GM21360 (cell line): ENCODE measurements at regions not wholly inside any gene's neighbourhood (a gene's known extent, or its start where the extent isn't known, plus 50 kb on each side); places are given as distances from the start of the nearest gene placed in this dataset.
A peak's percentile ranks its signal among the peaks of the same experiment; 100 is the strongest.

Experiments used
- ATAC-seq: cut with Tn5 transposase; IDR thresholded peaks from one replicate; pipeline ENCODE4 v1.9.1; 2021; ENCODE audit warnings: mild to moderate bottlenecking, moderate library complexity; ENCODE audit not compliant: unreplicated experiment

DNA sequence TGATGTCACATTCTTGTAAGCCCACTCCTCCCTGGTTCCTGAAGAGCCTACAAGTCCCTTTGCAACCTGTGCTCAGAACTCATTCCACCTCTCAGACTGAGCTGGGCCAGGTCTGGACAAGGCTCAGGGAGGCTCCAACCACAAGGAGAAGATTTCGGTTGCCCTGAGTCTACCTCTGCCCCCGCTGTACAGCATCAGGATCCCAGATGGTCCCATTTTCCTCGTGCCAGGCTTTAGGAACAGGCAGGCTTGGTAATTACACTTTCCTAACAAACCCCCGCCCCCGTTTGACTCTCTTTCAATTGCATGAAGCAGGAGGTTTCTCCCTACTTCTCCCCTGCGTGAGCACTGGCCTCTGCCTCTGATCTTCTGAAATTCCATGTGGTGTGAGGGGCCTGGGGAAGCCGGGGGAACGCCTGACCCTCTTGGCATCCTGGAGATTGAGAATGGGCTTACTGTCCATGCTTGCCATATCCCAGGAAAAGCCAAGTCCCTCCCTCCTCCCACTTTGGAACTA is 86.9 kb upstream of the CTNNA1 start:
- ATAC-seq = no peak

DNA sequence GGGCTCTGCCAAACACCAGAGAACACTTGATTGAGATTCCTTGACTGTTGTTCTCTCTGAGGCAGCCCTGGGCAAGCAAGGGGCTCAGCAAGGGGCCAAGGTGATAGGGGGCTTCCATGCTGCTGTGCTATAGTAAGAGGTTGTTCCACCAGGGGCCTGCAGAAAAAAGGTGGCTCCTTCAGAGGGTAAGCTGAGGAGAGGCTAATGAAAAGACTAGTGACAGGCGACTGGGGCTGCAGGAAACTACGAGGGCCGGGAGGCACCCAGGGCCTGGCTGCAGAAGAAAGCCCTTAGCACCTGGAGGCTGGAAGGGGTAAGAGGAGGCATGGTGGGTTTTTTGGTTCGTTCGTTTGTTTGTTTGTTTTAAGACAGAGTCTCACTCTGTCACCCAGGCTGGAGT is 88.0 kb upstream of the CTNNA1 start:
- ATAC-seq = no peak

DNA sequence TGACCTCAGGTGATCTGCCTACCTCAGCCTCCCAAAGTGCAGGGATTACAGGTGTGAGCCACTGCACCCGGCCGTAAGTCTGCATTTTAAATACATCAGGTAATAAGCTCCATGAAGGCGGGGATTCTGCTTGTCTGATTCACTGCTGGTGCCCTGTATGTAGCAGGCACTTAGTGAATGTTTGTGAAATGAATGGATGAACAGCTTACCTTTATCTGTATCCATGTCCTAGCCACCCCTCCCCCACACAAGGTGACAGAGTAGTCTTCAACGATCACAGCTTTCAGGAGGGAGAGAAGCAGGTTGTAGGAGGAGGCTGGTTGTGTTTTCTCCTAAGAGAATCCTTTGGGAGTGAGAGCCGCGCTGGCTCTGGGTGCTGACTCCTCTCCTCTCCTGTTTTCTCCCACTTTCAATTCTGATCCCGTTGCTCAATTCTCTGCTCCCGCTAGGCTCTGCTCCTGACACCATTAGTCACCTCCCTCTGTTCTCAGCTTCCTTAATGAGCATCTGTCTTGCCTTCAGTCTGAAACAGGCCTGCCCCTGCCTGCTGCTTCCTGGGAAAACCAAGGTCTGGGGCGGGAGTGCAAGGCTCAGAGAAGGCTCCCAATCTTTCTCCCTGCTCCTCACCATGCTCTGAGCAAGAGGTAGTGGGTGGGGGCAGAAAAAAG is 88.8 kb upstream of the CTNNA1 start:
- ATAC-seq = no peak

DNA sequence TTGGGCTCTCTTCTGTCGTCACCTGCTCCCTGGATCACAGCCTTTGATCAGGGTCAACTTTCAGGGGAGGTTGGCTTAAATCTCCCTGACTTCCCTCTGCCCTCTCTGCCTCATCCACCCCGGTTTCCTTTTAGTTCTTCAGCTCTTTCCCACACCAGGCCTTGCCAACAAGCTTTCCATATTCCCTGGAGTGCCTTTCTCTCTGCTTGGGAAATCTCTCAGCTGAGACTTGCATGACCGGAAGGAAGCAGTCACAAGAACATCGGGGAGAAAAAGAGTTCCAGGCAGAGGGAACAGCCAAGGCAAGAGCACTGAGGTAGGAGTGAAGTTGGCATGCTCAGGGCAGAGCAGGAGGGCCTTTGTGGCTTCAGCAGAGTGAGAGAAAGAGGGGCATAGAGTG is 88.4 kb upstream of the HSPA9 start:
- no peak for ATAC-seq

DNA sequence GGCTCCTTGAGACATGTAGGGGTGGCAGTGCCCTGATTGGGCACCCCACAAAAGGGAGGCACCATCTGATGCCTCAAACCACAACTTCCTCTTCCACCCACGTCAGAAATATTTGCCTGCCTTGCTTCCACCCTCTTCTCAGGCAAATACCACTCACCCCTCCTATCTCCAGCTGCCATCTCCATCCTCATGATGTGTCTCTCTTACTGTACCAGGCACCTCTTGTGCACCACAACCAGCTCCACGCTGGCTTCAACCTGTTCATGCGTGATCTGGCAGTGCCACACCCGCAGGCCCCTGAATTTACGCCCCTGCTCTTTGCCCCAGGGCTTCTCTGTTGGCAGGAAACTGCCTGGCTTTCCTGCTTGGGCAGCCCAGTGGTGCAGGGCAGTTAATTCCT is 87.8 kb upstream of the HSPA9 start:
- ATAC-seq = no peak

DNA sequence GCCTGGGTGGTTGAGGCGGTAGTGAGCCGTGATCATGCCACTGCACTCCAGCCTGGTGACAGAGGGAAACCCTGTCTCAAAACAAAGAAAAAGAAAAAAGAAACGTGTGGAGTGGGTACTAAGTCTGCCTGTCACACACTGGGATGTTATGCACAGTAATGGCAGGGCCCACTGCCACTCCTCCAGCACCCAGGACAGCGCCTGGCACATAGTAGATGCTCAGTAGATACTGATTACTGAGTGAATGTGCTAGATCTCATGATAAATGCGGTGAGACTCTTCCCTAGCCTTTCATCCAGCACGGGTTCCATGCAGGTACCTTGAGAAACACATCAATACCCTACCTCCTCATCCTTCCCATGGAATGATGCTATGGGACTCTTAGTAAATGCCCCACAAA is 87.4 kb upstream of the HSPA9 start:
- no peak for ATAC-seq

DNA sequence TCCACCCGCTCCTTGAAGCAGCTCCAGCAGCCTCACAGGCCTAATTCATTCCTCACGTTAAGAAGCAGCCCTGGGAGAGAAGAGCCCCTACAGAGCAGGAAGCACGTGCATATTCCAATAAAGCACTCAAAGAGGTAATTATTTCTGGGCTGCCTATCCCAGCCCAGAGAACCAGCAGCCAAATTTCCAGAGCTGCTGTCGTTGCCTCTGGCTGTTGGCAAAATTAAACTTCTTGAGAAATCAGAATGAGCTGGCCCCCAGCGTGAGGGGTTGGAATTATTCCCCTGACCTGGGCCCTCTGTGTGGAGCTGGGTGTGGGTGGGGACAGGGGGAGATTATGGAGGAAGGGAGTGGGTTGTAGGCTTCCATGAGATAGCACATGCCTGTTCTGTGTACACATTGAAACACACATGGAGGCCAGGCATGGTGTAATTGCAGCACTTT is 86.8 kb upstream of the HSPA9 start:
- no peak for ATAC-seq

DNA sequence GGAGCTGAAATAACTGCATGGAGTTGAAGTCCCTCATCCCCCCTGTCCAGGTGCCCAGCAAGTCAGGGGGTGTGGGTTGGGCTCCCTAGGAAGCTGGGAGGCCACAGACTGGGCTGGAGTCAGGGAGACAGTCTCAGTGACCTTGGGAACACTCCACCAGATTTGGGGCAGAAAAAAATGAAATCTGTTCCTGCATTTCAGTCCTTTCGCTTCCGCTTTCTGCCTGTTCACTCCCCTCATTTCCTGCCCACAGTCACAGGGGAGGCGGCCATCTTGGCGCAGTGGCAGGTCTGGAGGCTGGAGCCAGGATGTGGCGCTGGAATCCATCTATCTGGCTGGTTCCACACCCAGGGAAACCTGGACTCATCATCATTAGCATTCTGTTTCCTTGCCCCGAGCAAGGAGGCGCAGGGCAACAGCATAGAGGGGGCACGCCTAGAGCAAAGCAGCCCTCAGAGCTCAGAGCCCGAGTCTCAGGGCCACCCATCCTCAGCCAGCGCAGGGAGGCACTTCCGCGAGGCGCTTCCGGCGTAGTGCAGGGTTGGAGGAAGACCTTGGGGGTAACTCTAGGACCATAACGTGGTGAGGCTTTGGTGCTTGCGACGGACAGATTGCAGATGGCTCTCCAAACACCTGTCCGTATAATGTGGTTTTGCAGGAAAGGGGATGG is 86.2 kb upstream of the HSPA9 start:
- no peak for ATAC-seq

DNA sequence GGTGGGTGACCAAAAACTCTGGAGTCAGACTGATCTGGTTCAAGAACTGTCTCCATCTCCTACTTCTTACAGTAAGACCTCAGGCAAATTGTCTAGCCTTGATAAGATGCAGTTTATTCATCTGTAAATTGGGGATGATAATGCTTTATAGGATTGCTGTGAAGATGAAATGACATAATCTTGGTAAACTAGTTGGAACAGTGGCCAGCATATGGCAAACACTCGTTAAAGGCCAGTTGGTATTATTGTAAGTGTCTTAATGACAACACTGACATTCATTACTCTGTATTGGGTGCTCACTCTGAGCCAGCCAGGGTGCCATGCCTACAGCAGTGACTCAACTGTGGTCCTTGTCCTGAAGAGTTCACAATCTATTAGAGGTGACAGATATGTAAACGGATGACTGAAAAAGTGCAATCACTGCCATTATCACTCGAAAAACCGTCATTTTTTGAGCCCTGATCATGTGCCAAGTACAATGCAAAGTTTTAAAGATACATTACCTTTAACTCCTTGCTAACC is 84.9 kb upstream of the HSPA9 start:
- ATAC-seq = no peak

DNA sequence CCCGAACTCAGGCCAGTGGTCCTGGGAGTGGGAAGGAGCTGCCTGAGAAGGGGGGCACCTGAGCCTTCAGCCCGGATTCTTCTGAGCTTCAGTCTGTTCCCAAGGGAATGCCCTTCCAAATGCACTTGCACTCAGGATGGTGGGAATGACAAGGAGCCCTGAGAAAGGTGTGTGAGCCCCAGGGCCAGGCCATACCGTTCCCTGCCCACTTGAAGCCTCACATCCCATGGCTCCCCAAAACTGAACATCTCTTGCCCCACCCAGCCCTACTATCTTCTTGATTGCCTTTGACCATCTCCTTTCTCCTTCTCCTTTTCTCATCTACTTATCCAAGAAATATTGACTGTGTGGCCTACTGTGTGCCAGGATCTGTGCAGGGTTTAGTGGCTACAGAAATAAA is 84.4 kb upstream of the HSPA9 start:
- no peak for ATAC-seq

DNA sequence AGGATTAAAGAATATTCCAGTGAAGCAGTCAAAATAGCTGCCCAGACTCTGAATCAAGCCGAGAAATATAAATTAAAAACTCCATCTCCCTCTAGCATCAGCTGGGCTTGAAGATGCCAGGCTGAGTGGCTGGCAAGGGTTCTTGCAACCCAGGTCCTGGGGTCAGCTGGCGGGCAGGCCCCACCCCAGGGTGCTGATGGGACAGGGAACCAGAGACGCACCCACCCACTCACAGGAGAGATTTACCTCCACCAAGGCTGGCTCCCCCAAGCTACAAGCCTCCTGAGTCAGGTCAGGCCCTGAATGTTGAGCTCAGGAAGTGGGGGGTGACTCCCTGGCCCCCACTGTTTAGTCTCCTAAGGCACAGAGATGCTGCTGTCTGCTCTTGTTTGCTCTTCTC is 83.9 kb upstream of the HSPA9 start:
- ATAC-seq = no peak

DNA sequence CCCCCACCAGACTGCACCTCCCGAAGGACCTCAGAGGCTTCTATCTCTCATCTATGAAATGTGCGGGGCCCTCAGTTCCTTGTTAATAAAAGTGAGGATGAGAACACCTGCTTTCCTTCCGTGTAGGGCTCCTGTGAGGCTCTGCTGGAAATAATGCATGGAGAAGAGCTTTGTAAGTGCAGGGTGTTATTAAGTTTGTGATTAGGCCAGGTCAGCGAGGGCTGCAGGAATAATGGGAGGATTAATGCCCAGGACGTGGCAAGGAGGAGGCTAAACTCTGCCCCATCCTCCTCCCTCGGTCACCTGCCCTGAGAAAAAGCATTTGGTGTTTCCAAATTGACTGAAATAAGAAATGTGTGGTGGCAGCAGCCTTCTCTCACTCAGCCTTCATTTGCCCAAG is 83.5 kb upstream of the HSPA9 start:
- ATAC-seq = no peak

DNA sequence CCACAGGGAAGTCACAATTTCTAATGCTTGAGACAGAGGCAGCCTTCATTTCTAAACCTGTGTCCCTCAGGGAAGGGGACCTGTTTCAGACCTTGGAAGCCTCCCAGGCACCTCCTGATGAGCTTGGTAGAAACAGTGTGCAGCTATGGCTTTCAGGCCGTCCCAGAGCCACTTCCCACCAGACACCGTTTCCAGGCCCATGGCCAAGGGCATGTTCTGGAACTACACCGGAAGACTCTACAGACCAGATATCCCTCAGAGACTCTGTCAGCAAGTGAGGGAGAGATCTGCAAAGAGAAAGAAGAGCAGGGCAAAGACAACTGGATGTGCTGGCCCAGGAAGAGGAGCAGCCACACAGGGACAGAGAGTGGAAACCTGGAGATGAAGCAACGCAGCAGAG is 82.2 kb upstream of the HSPA9 start:
- no peak for ATAC-seq

DNA sequence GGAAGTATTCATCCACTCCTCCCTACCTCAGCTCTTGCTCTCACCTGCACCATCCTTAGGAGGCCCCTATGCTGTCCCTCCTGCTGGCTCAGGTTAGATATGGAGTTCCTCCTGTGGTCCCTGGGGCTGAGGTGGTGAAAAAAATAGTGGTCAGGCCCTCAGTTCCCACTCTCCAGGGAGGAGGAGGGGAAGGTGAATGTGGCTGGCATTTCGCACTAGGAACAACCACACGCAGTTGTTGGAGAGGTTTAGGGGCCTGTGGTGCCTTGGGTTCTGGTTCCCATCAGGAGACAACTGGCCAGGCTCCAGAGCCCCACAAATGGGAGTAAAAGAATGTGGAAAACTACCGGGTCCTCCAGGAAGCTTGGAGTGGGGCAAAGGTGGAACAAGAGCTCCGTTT is 81.7 kb upstream of the HSPA9 start:
- ATAC-seq = no peak

DNA sequence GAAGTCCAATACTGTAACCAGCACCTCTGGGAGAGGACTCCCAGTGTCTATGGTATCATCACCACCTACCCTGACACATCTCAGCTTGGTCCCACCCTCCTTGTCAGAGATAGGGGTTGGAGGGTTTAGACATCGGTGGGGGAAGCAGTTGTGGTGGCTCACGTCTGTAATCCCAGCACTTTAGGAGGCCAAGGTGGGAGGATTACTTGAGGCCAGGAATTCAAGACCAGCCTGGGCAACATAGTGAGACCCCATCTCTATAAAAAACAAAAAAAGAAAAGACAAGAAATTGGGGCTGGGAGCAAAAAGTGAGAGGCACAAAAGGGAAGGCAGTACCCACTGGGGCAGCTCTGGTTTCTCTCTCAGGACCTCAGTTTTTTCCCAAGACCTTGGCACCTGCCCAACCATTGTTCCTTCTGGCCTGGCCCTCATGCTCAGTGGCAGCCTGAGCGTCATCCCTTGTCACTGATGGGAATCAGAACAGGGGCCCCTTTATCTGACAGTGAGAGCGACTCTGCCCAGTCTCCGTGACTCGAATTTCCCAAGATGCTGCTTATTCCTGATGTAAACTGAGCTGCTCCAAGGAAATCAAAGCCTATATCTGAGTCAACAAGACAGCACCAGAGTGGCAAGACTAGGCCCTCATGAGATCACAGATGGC is 80.5 kb upstream of the HSPA9 start:
- ATAC-seq = no peak

DNA sequence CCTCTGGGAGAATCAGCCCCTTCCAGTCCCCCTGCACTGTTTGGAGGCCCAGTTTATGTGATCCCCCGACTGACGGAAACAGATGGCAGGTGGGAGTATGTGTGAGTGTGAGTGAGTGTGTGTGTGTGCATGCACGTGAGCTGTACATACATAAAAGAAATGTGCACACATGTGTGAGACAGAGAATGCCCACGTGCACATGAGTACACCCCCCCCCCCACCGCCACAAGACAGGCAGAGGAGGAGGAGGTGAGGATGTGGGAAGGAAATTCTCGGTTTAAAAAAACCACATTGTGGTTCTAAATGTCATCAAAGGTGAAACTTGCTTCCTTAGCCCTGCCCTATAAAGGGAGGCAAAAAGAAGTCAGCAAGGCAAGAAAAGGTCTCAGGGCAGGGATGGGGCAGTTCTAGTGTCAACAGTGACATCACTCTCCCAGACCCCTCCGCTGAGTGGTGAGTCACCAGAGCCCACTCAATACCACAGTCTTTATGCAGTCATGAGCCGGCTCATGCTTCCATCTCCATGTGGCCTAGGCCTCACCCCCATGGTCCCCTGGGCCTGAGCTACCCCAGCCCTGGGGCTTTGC is 79.2 kb upstream of the HSPA9 start:
- ATAC-seq = peak; percentile 59

DNA sequence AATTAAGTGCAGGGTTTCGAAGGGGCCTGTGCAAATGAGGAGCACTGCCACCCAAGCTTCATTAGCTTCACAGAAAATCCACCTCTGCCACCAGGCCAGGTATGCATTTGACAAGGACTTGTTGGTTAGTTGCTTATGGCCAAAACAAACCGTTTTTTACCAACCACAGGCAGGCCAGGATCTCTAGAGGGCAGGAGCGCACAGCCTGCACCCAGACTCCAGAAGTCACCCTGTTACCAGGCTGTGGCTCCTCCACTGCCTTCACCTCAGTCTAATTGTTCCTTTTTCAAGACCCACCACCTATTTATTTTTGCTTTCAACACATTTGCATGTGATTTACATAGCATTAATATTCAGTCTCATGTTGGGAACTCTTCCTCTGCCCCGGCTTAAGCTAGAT is 78.3 kb upstream of the HSPA9 start:
- no peak for ATAC-seq

DNA sequence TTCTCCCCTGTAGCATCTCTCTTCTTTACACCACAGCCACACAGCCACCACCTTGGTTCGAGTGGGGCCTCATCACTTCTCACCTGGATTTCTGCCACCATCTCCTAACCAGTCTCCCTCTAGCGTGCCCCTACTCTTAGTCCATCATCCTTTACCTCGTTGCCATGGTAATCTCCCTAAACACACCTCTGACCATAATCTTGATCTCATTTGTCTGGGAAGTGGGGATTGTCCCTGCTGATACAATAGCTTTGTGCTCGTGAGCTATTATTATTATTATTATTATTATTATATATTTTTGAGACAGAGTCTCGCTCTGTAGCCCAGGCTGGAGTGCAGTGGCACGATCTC is 76.5 kb upstream of the HSPA9 start:
- ATAC-seq = no peak

DNA sequence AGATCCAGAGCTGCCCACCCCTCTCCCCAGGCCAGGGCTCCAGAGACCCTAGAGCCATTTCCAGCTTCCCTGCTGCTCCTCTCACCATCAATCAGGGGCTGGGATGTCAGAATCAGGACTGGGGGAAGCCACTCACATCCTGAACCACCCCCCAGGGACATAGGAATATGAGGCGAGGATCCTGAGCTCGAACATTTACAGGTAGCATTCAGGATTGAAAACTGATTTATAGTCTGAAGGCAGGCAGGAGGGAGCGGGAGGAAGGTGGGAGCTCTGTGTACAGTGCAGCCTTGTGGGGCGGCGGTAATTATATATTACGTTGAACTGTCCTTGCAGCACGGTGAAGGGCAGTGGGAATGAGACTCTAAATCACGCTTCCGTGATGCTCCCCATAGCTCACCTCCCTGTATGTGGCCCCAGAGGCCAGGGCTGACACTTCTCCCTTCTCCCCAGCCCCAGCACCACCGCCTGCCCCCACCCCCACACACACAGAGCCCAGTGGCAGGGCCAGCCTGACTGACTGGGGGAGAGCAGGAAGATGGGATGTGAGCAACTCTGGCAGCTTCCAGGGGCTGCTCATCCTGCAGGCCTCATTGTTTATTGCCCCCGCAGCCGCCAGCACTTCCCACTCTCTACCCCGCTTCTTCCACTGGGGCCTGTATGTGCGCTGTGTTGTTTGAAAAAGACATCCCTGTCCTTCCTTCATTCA is 76.0 kb upstream of the HSPA9 start:
- no peak for ATAC-seq

DNA sequence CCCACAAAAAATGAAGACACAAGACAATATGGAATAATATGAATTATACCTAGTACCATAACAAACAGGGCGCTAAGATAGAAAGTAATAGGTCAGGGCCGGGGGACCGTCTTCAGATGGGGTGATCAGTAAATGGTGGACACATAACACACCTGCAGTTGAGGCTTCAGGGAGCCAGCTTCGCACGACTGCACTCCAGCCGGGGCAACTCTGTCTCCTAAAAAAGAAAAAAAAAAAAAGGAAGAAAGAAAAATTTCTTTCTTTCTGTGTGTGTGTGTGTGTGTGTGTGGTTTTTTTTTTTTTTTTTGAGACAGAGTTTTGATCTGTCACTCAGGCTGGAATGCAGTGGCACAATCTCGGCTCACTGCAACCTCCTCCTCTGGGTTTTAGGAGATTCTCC is 75.0 kb upstream of the HSPA9 start:
- no peak for ATAC-seq

DNA sequence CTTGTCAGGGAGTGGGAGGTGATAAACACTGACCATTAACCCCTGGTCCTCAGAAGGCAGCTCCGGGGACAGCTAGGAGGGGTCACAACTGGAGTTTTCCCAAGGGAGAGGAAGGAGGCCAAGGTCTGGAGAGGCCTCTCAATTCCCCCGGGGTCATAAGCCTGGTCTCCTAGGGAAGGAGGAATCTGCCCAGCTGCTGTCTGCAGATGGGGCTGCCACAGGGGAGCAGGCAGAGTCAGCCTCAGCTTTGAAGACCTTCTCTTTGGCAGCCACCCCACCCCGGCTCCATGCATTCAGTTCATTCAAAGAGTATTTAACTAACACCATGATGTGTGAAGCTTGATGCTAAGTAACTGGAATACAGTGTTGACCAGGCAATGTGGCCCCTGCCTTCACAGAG is 74.6 kb upstream of the HSPA9 start:
- no peak for ATAC-seq
